CD1c-positive myeloid dendritic cell (primary cell): ENCODE measurements at regions not wholly inside any gene's neighbourhood (a gene's known extent, or its start where the extent isn't known, plus 50 kb on each side); places are given as distances from the start of the nearest gene placed in this dataset.
"Not testable (repeated sequence)": the region's sequence is repeated elsewhere in the genome, so short reads cannot be mapped to it uniquely, and the experiment has no call there.

Source experiments
- DNase-seq: peaks from one replicate; pipeline ENCODE4 v3.0.0-alpha.2; 2016; ENCODE audit errors: extremely low spot score

DNA sequence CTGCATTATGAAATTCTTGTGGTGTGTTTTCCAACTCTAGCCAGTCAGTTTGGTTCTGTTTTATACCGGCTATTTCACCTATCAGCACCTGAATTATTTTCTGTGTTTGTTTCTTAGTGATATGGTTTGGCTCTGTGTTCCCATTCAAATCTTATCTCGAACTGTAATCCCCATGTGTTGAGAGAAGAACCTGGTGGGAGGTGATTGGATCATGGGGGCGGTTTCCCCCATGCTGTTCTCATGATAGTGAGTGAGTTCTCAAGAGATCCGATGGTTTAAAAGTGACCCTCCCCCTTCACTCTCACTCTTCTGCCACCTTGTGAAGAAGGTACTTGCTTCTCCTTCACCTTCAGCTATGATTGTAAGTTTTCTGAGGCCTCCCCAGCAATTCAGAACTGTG, 1006.2 kb upstream of the FOXG1 start:
- DNase-seq = not testable (repeated sequence)

GRCh38 chr14:27799066-27800028, 967.2 kb upstream of the FOXG1 start:
- DNase-seq = not testable (repeated sequence)

DNA sequence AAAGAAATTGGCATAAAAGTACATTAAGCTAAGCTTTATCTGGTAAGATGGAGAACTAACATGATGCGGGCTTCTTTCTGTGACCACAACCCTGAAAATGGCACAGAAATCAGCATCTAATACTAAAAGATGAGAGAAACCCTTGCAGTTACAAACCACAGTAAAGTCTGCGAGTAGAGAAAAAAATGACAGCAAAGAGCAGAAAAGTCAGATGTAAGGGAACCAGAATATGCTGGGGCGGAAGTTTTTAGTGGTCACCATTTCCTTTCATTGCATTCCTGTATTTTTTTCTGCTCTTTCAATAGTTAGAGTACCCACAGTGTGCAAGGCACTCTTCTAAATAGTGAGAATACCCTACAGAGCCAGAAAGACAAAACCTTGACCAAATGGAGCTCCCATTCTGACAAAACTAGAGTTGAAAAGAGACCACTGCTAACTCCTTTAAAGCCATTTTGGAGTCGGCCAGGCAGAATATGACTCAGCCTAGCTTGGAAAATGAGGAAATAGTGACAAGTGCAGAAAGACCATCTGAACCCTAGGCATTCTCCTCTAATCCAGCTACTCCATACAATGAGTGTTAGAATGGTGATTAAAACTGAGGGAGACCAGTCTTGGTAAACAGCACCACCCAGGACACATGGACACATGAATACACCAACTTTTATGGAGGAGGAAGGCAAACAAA, 948.7 kb upstream of the FOXG1 start:
- not testable (repeated sequence) for DNase-seq

DNA sequence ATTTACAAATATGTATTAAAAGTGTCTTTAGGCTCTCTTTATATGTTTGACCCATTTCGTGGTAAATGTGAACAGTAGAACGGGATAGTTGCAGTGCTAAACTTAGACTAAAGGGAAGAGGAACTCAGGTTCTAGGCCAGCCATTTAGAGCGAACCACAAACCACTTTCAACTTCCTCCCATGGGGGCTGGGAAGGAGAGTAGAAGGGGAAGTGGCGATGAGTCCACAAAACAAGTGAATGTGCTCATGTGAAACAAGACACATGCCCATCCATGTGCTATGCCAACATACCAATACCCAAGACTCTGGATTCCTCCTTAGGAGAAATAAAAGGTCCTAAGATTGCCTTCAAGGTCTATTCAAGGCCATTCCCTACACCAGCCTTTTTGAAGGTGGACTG, 940.4 kb upstream of the FOXG1 start:
- peak; percentile 66 for DNase-seq

DNA sequence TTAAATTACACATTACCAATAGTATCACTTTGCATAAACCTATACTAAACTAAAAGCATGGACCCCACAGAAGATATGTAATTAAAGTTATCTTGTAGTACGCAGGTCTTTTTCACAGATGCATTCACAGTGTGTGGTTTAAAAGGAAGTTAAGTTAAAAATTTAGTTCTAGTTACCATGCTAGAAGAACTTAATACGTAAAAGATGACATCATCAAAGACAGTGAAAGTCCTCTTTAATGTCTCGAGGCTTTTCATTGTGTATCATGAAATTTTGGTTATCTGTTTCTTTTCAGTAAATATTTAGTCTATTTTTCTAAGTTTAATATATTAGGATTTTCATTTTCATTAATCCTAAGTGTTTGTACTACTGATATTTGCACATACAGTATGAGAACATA, 934.6 kb upstream of the FOXG1 start:
- DNase-seq = not testable (repeated sequence)

DNA sequence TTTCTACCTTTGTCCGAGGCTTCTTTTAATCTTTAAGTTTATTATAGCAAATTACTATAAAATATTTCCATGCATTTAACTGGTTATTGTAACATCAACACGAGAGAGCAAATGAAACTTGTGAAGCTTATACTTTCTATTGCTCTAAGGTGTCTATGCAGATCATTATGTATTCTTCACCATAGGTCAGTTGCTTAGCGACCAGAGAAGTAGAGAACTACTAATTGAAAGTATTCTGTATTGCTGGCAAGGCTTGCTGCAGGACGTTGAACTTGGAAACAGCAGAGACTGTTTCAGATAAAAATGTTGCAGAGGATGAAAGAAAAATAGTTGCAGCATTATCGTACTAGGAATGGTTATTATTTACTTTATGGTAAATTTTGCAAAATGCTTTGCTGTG, 933.6 kb upstream of the FOXG1 start:
- not testable (repeated sequence) for DNase-seq

DNA sequence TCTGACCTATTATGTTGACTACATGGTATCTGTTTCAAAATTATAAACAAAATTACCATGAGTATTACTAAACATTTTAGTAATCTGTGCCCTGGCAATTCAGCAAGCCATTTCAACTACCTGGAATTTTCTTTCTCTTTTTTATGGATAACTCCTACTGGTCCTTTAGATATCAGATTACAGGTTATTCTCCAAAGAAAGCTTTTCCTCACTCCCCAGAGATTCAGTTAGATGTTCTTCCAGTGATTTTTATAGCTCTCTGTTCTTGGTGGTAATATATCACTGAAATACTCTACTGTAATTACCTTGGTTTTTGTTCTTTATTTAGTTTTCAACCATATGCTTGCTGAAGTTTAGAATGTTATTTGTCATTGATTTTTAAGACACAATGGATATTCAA, 930.2 kb upstream of the FOXG1 start:
- no peak for DNase-seq

- DNase-seq = no peak
These were observed 921.2 kb upstream of the FOXG1 start for GRCh38 chr14:27845241-27845850.

DNA sequence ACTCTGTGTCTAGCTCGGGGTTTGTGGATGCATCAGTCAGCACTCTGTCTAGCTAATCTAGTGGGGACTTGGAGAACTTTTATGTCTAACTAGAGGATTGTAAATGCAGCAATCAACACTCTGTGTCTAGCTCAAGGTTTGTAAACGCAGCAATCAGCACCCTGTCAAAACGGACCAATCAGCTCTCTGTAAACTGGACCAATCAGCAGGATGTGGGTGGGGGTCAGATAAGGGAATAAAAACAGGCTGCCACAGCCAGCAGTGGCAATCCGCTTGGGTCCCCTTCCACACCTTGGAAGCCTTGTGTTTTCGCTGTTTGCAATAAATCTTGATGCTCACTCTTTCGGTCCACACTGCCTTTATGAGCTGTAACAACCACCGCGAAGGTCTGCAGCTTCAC, 920.7 kb upstream of the FOXG1 start:
- no peak for DNase-seq

- DNase-seq = not testable (repeated sequence)
These were observed 919.1 kb upstream of the FOXG1 start for GRCh38 chr14:27847480-27847879.

GRCh38 chr14:27849193-27849592, 917.4 kb upstream of the FOXG1 start:
- not testable (repeated sequence) for DNase-seq

DNA sequence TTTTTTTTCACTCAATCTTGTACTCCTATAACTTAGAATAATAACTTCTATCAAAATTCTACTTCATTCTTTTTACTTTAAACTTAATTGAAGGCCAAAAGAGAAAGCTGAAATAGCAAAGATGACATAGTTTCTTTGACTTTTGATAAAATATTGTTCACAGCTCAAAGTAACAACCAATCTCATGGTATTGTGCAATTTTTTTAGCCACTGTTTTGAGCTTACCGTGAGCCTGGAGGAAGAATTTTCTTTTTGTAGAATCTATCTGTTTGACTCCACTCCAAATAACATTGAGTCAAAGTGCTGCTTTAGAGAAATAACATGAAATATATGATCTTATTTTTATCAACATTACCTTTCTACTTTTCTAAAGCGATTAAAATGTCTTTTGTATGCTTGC, 903.9 kb upstream of the FOXG1 start:
- no peak for DNase-seq

DNA sequence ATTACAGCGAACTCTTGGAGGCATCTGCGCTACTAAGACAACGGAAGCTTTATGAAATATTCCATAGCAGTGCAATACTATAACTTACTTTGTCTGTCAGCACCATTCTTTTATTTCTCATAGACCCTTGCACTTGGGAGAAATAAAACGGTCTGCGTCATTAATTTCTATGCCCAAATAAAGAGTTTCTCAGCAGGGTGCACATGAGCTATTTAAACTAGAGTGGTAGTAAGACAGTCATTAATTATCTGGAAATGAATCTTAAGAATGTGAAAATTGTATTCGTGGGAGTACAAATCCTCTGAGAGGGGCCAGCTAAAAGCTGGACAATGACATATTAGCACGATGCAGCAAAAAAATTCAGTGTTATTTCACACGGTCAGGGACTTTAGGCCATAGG, 903.4 kb upstream of the FOXG1 start:
- no peak for DNase-seq

GRCh38 chr14:27881063-27881462, 885.5 kb upstream of the FOXG1 start:
- DNase-seq = no peak

DNA sequence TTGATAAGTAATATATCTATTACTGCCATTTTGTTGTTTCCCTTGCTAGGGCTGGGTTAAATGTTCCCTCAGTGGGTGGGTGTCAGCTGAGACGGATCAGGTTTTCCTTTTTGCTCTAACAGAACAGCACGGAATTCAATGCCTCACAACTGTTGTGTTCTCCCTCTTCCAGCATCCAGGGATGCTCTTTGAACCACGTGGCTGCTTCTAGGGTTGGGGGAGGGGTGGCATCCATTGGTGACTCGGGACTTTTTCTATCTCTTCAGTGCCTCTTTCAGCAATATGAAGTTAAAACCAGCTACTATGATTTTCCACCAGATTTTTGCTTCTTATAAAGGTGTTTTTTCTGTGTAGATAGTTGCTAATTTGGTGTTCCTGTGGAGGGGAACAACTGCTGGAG, 884.9 kb upstream of the FOXG1 start:
- DNase-seq = no peak

- no peak for DNase-seq
These were observed 880.3 kb upstream of the FOXG1 start for GRCh38 chr14:27886256-27886655.

- DNase-seq = no peak
These were observed 876.3 kb upstream of the FOXG1 start for GRCh38 chr14:27890259-27890658.

- DNase-seq = not testable (repeated sequence)
These were observed 858.1 kb upstream of the FOXG1 start for GRCh38 chr14:27908484-27908883.

DNA sequence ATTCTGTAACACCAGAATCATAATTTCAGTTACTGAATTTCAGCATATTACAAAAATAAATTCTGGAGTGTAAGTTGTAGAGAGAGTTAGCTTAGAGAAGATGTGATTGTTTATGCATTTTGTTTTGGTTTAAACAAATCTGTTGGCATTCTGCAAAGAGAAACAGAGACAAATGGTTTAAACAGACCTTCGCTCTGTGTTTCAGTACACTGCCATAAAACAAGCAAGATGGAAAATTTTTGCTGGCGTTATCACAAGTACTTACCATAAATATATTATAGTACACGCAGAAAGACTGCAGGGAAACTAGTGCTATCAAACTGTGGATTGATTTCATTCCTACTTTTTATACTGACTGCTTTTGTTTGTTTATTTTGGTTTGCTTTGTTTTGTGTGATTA, 850.3 kb upstream of the FOXG1 start:
- DNase-seq = no peak

- DNase-seq = no peak
These were observed 848.7 kb upstream of the FOXG1 start for GRCh38 chr14:27917896-27918295.

- DNase-seq = no peak
These were observed 839.1 kb upstream of the FOXG1 start for GRCh38 chr14:27927519-27927918.

GRCh38 chr14:27929797-27930347, 836.7 kb upstream of the FOXG1 start:
- DNase-seq = no peak
